ENCODE measurements at regions not wholly inside any gene's neighbourhood (a gene's known extent, or its start where the extent isn't known, plus 50 kb on each side); places are given as distances from the start of the nearest gene placed in this dataset.

DNA sequence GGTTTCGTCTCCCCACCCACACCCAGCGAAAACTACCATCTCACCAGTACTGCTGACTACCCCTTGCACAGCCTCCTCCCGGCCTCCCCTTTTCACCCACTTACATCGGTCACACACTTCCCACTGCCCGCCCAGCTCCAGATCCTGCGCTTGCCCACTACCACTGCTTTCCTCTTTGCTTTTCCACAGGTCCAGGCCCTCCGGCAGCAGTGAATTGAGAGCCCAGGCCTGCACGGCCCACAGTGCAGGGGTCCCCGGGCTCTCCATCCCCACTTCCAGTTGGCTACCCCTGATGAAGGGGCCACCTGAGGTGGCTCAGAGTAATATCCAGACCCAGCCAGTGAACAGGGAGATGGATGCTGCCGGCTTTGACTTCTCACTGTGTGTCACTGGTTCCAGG lies 120.2 kb upstream of the FSTL4 start:
- Histone ChIP-seq H3K27me3 (replicated peaks) (no peaks in the 10 kb centered on the region), H3K4me3 (ENCODE audit: low read depth, low read length) (no peak overlapping the region), H3K27ac (no peak overlapping the region), H3K36me3 (replicated peaks) (no peaks in the 10 kb centered on the region)
- DNase-seq = no peak
- in situ Hi-C loops (cut with HindIII; ENCODE audit: low pct_ligation_motif_present, low sequenced_read_pairs) = no loop called here
- no peak for TF ChIP-seq CTCF (IDR thresholded peaks at IDR 0.05; ENCODE audit: low read depth, low read length, missing control alignments)

- no peak for TF ChIP-seq CTCF (IDR thresholded peaks at IDR 0.05; ENCODE audit: low read depth, low read length, missing control alignments)
- DNase-seq = no peak
- in situ Hi-C loops (cut with HindIII; ENCODE audit: low pct_ligation_motif_present, low sequenced_read_pairs) = no loop called here
- no peaks in the 10 kb centered on the region for H3K36me3 ChIP-seq (replicated peaks)
- no peak overlapping the region for H3K4me3 ChIP-seq (ENCODE audit: low read depth, low read length)
- H3K27me3 ChIP-seq (replicated peaks) = no peaks in the 10 kb centered on the region
- H3K27ac ChIP-seq = no peak overlapping the region
Observed at GRCh38 chr5:133731951-133732350, 119.6 kb upstream of the FSTL4 start.

DNA sequence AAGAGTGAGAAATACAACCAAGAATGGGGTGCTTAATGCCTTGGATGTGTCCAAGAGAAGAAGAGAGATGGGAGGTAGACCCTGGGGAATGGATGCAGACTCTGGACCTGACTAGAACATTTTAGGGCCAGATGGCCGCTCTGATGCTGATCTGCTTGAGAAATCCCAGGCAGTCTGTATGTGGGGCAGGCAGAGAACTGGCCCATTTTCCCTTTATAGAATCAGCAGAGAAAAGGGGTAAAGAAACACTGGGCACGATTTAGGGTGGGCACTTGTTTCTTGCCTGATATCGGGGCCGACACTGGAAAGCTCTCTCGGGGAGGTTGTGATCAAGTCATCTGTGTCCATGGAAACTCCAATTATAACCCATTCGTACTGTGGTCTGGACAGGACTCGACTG lies 118.5 kb upstream of the FSTL4 start:
- H3K27ac ChIP-seq = no peak overlapping the region
- in situ Hi-C loops (cut with HindIII; ENCODE audit: low pct_ligation_motif_present, low sequenced_read_pairs) = no loop called here
- no peak for TF ChIP-seq CTCF (IDR thresholded peaks at IDR 0.05; ENCODE audit: low read depth, low read length, missing control alignments)
- H3K27me3 ChIP-seq (replicated peaks) = no peaks in the 10 kb centered on the region
- DNase-seq = no peak
- H3K4me3 ChIP-seq (ENCODE audit: low read depth, low read length) = no peak overlapping the region
- no peaks in the 10 kb centered on the region for H3K36me3 ChIP-seq (replicated peaks)

DNA sequence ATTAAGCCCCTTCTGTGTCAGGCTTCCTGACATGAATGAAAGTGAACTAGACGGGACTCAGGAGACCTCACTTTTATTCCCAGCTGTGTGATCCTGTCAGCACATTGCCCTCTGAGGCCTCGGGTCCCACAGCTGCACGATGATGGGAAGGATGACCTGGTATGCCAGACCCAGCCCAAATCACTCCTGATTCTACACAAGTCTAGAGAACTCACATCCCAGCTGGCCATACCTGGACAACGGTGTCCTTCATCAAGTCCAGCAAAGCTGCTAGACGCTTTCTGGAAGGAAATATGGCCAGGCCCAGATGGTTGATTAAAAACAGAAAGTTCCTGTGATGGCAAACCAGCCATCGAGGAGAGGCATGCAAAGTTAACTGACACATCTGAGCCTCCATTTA lies 118.0 kb upstream of the FSTL4 start:
- in situ Hi-C loops (cut with HindIII; ENCODE audit: low pct_ligation_motif_present, low sequenced_read_pairs) = no loop called here
- no peak overlapping the region for H3K27ac ChIP-seq
- H3K27me3 ChIP-seq (replicated peaks) = no peaks in the 10 kb centered on the region
- no peaks in the 10 kb centered on the region for H3K36me3 ChIP-seq (replicated peaks)
- no peak for TF ChIP-seq CTCF (IDR thresholded peaks at IDR 0.05; ENCODE audit: low read depth, low read length, missing control alignments)
- H3K4me3 ChIP-seq (ENCODE audit: low read depth, low read length) = no peak overlapping the region
- no peak for DNase-seq

DNA sequence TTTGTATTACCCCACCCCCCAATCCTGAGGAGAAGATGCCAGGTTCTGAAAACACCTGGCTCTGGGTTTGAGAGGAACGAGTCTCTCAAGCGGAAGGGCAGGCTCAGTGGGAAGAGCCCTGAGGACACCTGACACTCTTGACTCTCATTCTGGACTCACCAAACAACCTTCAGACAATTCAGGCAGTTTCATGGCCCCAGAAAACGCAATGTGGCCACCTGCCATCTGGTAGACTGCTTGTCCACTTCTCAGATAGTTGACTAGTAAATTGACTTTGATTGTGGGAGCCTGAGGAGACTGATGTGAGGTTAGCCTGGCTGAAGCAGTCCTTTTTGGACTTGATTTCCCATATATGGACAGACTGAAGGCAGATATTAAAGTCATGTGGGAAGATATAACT lies 117.5 kb upstream of the FSTL4 start:
- TF ChIP-seq CTCF (IDR thresholded peaks at IDR 0.05; ENCODE audit: low read depth, low read length, missing control alignments) = no peak
- DNase-seq = no peak
- Histone ChIP-seq H3K27ac (no peak overlapping the region), H3K36me3 (replicated peaks) (no peaks in the 10 kb centered on the region), H3K27me3 (replicated peaks) (no peaks in the 10 kb centered on the region), H3K4me3 (ENCODE audit: low read depth, low read length) (no peak overlapping the region)
- in situ Hi-C loops (cut with HindIII; ENCODE audit: low pct_ligation_motif_present, low sequenced_read_pairs) = no loop called here

DNA sequence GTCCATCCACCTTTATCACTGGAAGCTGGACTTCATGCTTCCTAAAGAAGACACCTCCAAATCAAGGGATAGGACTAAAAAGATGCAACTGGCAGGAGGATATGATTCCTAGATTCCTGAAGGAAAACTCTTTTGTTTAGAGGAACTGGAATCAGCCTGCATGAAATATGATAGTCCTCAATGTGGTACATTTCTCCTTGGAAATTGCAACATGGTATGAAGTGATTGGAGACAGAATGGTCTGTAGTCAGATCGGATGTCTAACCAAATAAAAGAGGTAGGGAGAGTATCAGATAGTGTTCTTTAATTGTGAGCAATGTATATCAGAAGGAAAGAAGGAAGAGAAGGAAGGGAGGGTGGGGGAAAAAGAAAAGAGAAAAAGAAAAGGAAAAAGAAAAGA lies 116.1 kb upstream of the FSTL4 start:
- Histone ChIP-seq H3K27me3 (replicated peaks) (no peaks in the 10 kb centered on the region), H3K36me3 (replicated peaks) (no peaks in the 10 kb centered on the region), H3K4me3 (ENCODE audit: low read depth, low read length) (no peak overlapping the region), H3K27ac (no peak overlapping the region)
- no peak for TF ChIP-seq CTCF (IDR thresholded peaks at IDR 0.05; ENCODE audit: low read depth, low read length, missing control alignments)
- in situ Hi-C loops (cut with HindIII; ENCODE audit: low pct_ligation_motif_present, low sequenced_read_pairs) = no loop called here
- DNase-seq = no peak
